Spleen (tissue), 11 donors: ENCODE measurements at regions not wholly inside any gene's neighbourhood (a gene's known extent, or its start where the extent isn't known, plus 50 kb on each side); places are given as distances from the start of the nearest gene placed in this dataset.

Source experiments
- DNase-seq: peaks from one replicate; pipeline ENCODE4 v3.0.0-alpha.2; 2020
- H3K27ac ChIP-seq, 8 donors: fragments of 200-600 bp; sonication (generic) in 7 of 8; 1 replicate in 4 of 8; 2 replicates in 4 of 8; pipeline versions ENCODE4 v1.5.0 to v1.8.0; 2016 to 2021; ENCODE audit warnings: inconsistent platforms in 4 of 8, mild to moderate bottlenecking in 4 of 8, moderate library complexity in 1 of 8
- H3K27me3 ChIP-seq, 7 donors: fragments of 200-600 bp; sonication (generic) in 6 of 7; replicated peaks in 1 of 7; 1 replicate in 4 of 7; 2 replicates in 3 of 7; pipeline versions ENCODE4 v1.5.0 to v1.8.0; 2016 to 2021; ENCODE audit warnings: inconsistent platforms in 3 of 7, mild to moderate bottlenecking in 1 of 7
- H3K36me3 ChIP-seq, 6 donors: fragments of 200-600 bp; sonication (generic) in 5 of 6; 1 replicate in 4 of 6; 2 replicates in 2 of 6; pipeline versions ENCODE4 v1.5.0 to v1.8.0; 2016 to 2021; ENCODE audit warnings: inconsistent platforms in 2 of 6
- H3K4me1 ChIP-seq, 6 donors: fragments of 200-600 bp; sonication (generic) in 5 of 6; 1 replicate in 3 of 6; 2 replicates in 3 of 6; pipeline versions ENCODE4 v1.5.0 to v1.8.0; 2016 to 2021; ENCODE audit warnings: inconsistent platforms in 3 of 6
- H3K4me3 ChIP-seq, 8 donors: fragments of 200-600 bp; sonication (generic) in 7 of 8; 1 replicate in 4 of 8; 2 replicates in 4 of 8; pipeline versions ENCODE4 v1.5.0 to v1.8.0; 2016 to 2021; ENCODE audit warnings: inconsistent platforms in 4 of 8, mild to moderate bottlenecking in 4 of 8, moderate library complexity in 2 of 8
- H3K9me3 ChIP-seq, 8 donors: fragments of 200-600 bp; sonication (generic) in 7 of 8; 1 replicate in 4 of 8; 2 replicates in 4 of 8; pipeline versions ENCODE4 v1.5.0 to v1.8.0; 2016 to 2021; ENCODE audit warnings: inconsistent platforms in 4 of 8
- CTCF ChIP-seq, 11 experiments: fragments of 200-600 bp in 7 of 11; fragments of 450-650 bp in 4 of 11; sonication (generic) in 4 of 11; IDR thresholded peaks in 8 of 11; conservative IDR thresholded peaks in 3 of 11; 1 replicate in 7 of 11; 2 replicates in 4 of 11; pipeline versions ENCODE4 v1.4.0 to v1.8.0; 2016 to 2021; ENCODE audit warnings: antibody characterized with exemption in 11 of 11, inconsistent platforms in 4 of 11, mild to moderate bottlenecking in 1 of 11
- POLR2A ChIP-seq, 3 donors: fragments of 450-650 bp; IDR thresholded peaks; one replicate each; pipeline ENCODE4 v1.5.1; 2017; ENCODE audit warnings: antibody characterized with exemption in 3 of 3, mild to moderate bottlenecking in 1 of 3
- POLR2AphosphoS5 ChIP-seq, 3 donors: sonication (generic); formaldehyde crosslinking; IDR thresholded peaks; one replicate each; pipeline ENCODE4 v1.5.1; 2017; ENCODE audit warnings: antibody characterized with exemption in 3 of 3
- whole genome bisulfite sequencing, 5 donors: extraction: QIAGEN DNeasy Blood & Tissue Kit in 3 of 5; methylation state at CpG; one replicate each; pipeline versions ENCODE4 v1.1.5 to v1.1.7; 2013 to 2018; 5-methylcytosine and 5-hydroxymethylcytosine counted together
- intact Hi-C: fragments of 100-400 bp; cut with DNase I; formaldehyde crosslinking; loops from one replicate; pipeline ENCODE4 v1.15.0; 2023; ENCODE audit warnings: low total_unique reads
- donor health status: healthy with polysubstance abuse.
- donor health status: DM: no; HTN: no; CAD: no; lungs with moderate emphysema.
- donor health status: DM: no; HTN: no; CAD: no.
- donor health status: Bipolar disorder and iron deficiency.
- donor health status: healthy.
- donor health status: DM: no; HTN: no; CAD: no.
- donor health status: DM: yes; HTN: yes; CAD: no.

GRCh38 chr7:12864470-12865046, 177.1 kb downstream of the ARL4A start:
- no peak for DNase-seq
- 42 to 90% (median 88%) methylated on average over 2 to 11 of the region's 11 CpGs for WGBS, 5 donors
- H3K4me3 ChIP-seq: no peak overlapping the region
- no peaks in the 10 kb centered on the region for H3K9me3 ChIP-seq
- no peaks in the 10 kb centered on the region for H3K36me3 ChIP-seq
- H3K27ac ChIP-seq: no peak overlapping the region
- intact Hi-C loops: no loop called here
- TF ChIP-seq CTCF (IDR thresholded peaks at IDR 0.05 in 8 of 11, conservative IDR thresholded peaks at IDR 0.05 in 3 of 11) (no peak), POLR2A (IDR thresholded peaks at IDR 0.05) (no peak), POLR2AphosphoS5 (IDR thresholded peaks at IDR 0.05) (no peak)
- no peaks in the 10 kb centered on the region for H3K4me1 ChIP-seq
- H3K27me3 ChIP-seq: no peaks in the 10 kb centered on the region

GRCh38 chr7:12865593-12865992, 178.2 kb downstream of the ARL4A start:
- no peaks in the 10 kb centered on the region for H3K36me3 ChIP-seq

GRCh38 chr7:12866207-12866606, 178.8 kb downstream of the ARL4A start:
- Histone ChIP-seq H3K27me3 (no peaks in the 10 kb centered on the region), H3K4me1 (no peaks in the 10 kb centered on the region), H3K27ac (no peak overlapping the region), H3K36me3 (no peaks in the 10 kb centered on the region), H3K9me3 (no peaks in the 10 kb centered on the region), H3K4me3 (no peak overlapping the region)
- intact Hi-C loops: no loop called here
- 79 to 89% (median 81%) methylated on average over 4 of the region's 4 CpGs for WGBS, 5 donors
- no peak for DNase-seq
- TF ChIP-seq CTCF (IDR thresholded peaks at IDR 0.05 in 8 of 11, conservative IDR thresholded peaks at IDR 0.05 in 3 of 11) (no peak), POLR2AphosphoS5 (IDR thresholded peaks at IDR 0.05) (no peak), POLR2A (IDR thresholded peaks at IDR 0.05) (no peak)

More at GRCh38 chr7:12865593-12865992, 178.2 kb downstream of the ARL4A start:
- Histone ChIP-seq H3K4me3 (no peak overlapping the region), H3K9me3 (no peaks in the 10 kb centered on the region), H3K27ac (no peak overlapping the region), H3K27me3 (no peaks in the 10 kb centered on the region), H3K4me1 (no peaks in the 10 kb centered on the region)
- TF ChIP-seq POLR2AphosphoS5 (IDR thresholded peaks at IDR 0.05) (no peak), CTCF (IDR thresholded peaks at IDR 0.05 in 8 of 11, conservative IDR thresholded peaks at IDR 0.05 in 3 of 11) (no peak), POLR2A (IDR thresholded peaks at IDR 0.05) (no peak)
- no peak for DNase-seq
- intact Hi-C loops: no loop called here
- WGBS, 5 donors: 82 to 92% (median 88%) methylated on average over 2 of the region's 2 CpGs

- TF ChIP-seq CTCF (IDR thresholded peaks at IDR 0.05 in 8 of 11, conservative IDR thresholded peaks at IDR 0.05 in 3 of 11) (no peak), POLR2A (IDR thresholded peaks at IDR 0.05) (no peak), POLR2AphosphoS5 (IDR thresholded peaks at IDR 0.05) (no peak)
- H3K9me3 ChIP-seq: no peaks in the 10 kb centered on the region
- intact Hi-C loops: no loop called here
- H3K4me1 ChIP-seq: no peaks in the 10 kb centered on the region
- H3K27me3 ChIP-seq: no peaks in the 10 kb centered on the region
- no peak overlapping the region for H3K27ac ChIP-seq
- 82 to 89% (median 87%) methylated on average over 2 of the region's 2 CpGs for WGBS, 5 donors
- no peak overlapping the region for H3K4me3 ChIP-seq
- no peaks in the 10 kb centered on the region for H3K36me3 ChIP-seq
- no peak for DNase-seq
Measured at GRCh38 chr7:12868027-12868426, 180.6 kb downstream of the ARL4A start.
